AG04449 (cell line): ENCODE measurements at regions not wholly inside any gene's neighbourhood (a gene's known extent, or its start where the extent isn't known, plus 50 kb on each side); places are given as distances from the start of the nearest gene placed in this dataset.

Experiments
- CTCF ChIA-PET: fragments of 350-600 bp; formaldehyde crosslinking; extraction: SDS; loops from one replicate; lab custom pipeline; 2021; ENCODE audit warnings: antibody characterized with exemption; lab: Yijun Ruan, JAX
- POLR2A ChIA-PET: fragments of 400-600, 350-600 bp; formaldehyde crosslinking; extraction: SDS; loops from one replicate; lab custom pipeline; 2020; ENCODE audit warnings: antibody characterized with exemption, inconsistent platforms; lab: Yijun Ruan, JAX
- DNase-seq: peaks from one replicate; pipeline ENCODE4 v3.0.0-alpha.2; 2010; ENCODE audit warnings: low read depth, low spot score
- H3K4me3 ChIP-seq: 2 replicates; pipeline ENCODE4 v1.5.1; 2011; ENCODE audit warnings: low read depth, mild to moderate bottlenecking, control low read depth, low read length
- TF ChIP-seq, protein P1 (sequence below): IDR thresholded peaks from one replicate; pipeline ENCODE4 v1.5.1; 2011; ENCODE audit warnings: mild to moderate bottlenecking, moderate library complexity, low read length, control low read depth, inconsistent platforms; ENCODE audit not compliant: insufficient read depth; ENCODE audit errors: missing control alignments

- H3K4me3 ChIP-seq, result no peak overlapping the region
- ChIA-PET CTCF (interaction anchor here (1.9 kb wide), 1 partner anchor 26 kb away, joined by 7 read pairs; no protein-coding TSS in a partner anchor), POLR2A (no interaction called here)
- DNase-seq, result no peak
- TF ChIP-seq, protein P1, sequence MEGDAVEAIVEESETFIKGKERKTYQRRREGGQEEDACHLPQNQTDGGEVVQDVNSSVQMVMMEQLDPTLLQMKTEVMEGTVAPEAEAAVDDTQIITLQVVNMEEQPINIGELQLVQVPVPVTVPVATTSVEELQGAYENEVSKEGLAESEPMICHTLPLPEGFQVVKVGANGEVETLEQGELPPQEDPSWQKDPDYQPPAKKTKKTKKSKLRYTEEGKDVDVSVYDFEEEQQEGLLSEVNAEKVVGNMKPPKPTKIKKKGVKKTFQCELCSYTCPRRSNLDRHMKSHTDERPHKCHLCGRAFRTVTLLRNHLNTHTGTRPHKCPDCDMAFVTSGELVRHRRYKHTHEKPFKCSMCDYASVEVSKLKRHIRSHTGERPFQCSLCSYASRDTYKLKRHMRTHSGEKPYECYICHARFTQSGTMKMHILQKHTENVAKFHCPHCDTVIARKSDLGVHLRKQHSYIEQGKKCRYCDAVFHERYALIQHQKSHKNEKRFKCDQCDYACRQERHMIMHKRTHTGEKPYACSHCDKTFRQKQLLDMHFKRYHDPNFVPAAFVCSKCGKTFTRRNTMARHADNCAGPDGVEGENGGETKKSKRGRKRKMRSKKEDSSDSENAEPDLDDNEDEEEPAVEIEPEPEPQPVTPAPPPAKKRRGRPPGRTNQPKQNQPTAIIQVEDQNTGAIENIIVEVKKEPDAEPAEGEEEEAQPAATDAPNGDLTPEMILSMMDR, result no peak
Measured at GRCh38 chr11:116472651-116473050, 300.1 kb downstream of the BUD13 start.

- TF ChIP-seq, protein P1, result no peak
- no peak for DNase-seq
- ChIA-PET POLR2A (no interaction called here), CTCF (interaction anchor here (1.9 kb wide), 1 partner anchor 27 kb away, joined by 7 read pairs; no protein-coding TSS in a partner anchor)
- H3K4me3 ChIP-seq, result no peak overlapping the region
Measured at GRCh38 chr11:116471608-116472256, 301.1 kb downstream of the BUD13 start.

DNA sequence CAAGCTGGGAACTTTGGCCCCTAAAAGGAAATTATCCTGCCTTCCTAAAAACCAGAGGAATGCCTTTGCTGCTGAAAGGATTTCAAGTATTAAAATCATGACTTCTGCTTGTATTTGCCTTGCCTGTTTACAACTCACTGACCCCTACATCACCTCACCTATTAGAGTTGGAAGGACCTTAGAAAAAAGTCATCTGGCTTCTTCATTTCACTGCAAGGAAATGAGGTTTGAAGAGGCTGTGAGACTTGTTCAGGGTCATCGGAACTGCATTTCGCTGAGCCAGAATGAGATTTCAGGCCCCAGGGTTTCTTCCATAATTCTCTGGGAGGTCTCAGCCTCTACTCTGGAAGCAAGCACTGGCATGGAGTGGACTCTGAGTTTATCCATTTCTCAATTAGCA, 304.1 kb downstream of the BUD13 start:
- CTCF ChIA-PET, result no interaction called here
- POLR2A ChIA-PET, result no interaction called here

GRCh38 chr11:116467823-116468222, 305.0 kb downstream of the BUD13 start:
- ChIA-PET POLR2A (no interaction called here), CTCF (interaction anchor here (0.8 kb wide), 1 partner anchor 13 kb away, joined by 3 read pairs; no protein-coding TSS in a partner anchor)
- no peak overlapping the region for H3K4me3 ChIP-seq
- DNase-seq, result no peak
- TF ChIP-seq, protein P1, result no peak

More for the DNA sequence above, 304.1 kb downstream of the BUD13 start:
- DNase-seq, result no peak
- TF ChIP-seq, protein P1, result no peak
- no peak overlapping the region for H3K4me3 ChIP-seq

GRCh38 chr11:116466801-116467200, 306.0 kb downstream of the BUD13 start:
- H3K4me3 ChIP-seq, result no peak overlapping the region
- ChIA-PET POLR2A (no interaction called here), CTCF (no interaction called here)
- TF ChIP-seq, protein P1, result no peak
- DNase-seq, result no peak

- no peak overlapping the region for H3K4me3 ChIP-seq
- ChIA-PET CTCF (no interaction called here), POLR2A (no interaction called here)
- no peak for DNase-seq
- TF ChIP-seq, protein P1, result no peak
Measured at GRCh38 chr11:116466191-116466590, 306.6 kb downstream of the BUD13 start.
